HEK293 (cell line): ENCODE measurements at regions not wholly inside any gene's neighbourhood (a gene's known extent, or its start where the extent isn't known, plus 50 kb on each side); places are given as distances from the start of the nearest gene placed in this dataset.

Experiments used
- CTCF ChIA-PET: fragments of 350-600 bp; formaldehyde crosslinking; extraction: SDS; loops from one replicate; lab custom pipeline; 2021; ENCODE audit warnings: antibody characterized with exemption; lab: Yijun Ruan, JAX
- POLR2A ChIA-PET: fragments of 300-600 bp; formaldehyde crosslinking; extraction: SDS; loops from one replicate; lab custom pipeline; 2020; ENCODE audit warnings: antibody characterized with exemption, inconsistent platforms; lab: Yijun Ruan, JAX
- H3K27ac ChIP-seq: fragments of 200-500 bp; sonication (Bioruptor generic); 2 replicates; pipeline ENCODE4 v1.5.1; 2014; ENCODE audit warnings: low read depth, low read length, control low read depth, inconsistent platforms; ENCODE audit errors: extremely low read depth
- H3K36me3 ChIP-seq, 2 experiments: fragments of 200-500 bp in 1 of 2; sonication (Bioruptor generic) in 1 of 2; 1 replicate in 1 of 2; 2 replicates in 1 of 2; pipeline ENCODE4 v1.5.1; 2014 to 2017; ENCODE audit warnings: inconsistent platforms in 2 of 2, low read length in 2 of 2; ENCODE audit not compliant: control insufficient read depth in 2 of 2, insufficient read depth in 1 of 2
- H3K4me1 ChIP-seq: fragments of 200-500 bp; sonication (Bioruptor generic); 2 replicates; pipeline ENCODE4 v1.5.1; 2014; ENCODE audit warnings: mild to moderate bottlenecking, low read length, inconsistent platforms; ENCODE audit not compliant: control insufficient read depth, insufficient read depth
- H3K4me3 ChIP-seq: 2 replicates; pipeline ENCODE4 v1.5.1; 2011; ENCODE audit warnings: low read depth, mild to moderate bottlenecking, control low read depth, low read length, moderate library complexity
- H3K9me3 ChIP-seq: fragments of 200-500 bp; sonication (Bioruptor generic); 2 replicates; pipeline ENCODE4 v1.5.1; 2014; ENCODE audit warnings: low read depth, low read length, inconsistent platforms; ENCODE audit not compliant: control insufficient read depth, insufficient read depth
- GLI4 ChIP-seq: fragments of 450-650 bp; formaldehyde crosslinking; IDR thresholded peaks from 2 replicates; pipeline ENCODE4 v1.5.1; 2016; ENCODE audit warnings: missing biosample characterization, missing genetic modification characterization
- GLIS2 ChIP-seq: fragments of 450-650 bp; formaldehyde crosslinking; IDR thresholded peaks from 2 replicates; pipeline ENCODE4 v1.5.1; 2016; ENCODE audit warnings: missing biosample characterization, missing genetic modification characterization
- PRDM2 ChIP-seq: fragments of 450-650 bp; formaldehyde crosslinking; IDR thresholded peaks from 2 replicates; pipeline ENCODE4 v1.5.1; 2016; ENCODE audit warnings: missing biosample characterization, missing genetic modification characterization, borderline replicate concordance
- SCRT1 ChIP-seq: fragments of 450-650 bp; formaldehyde crosslinking; IDR thresholded peaks from 2 replicates; pipeline ENCODE4 v1.5.1; 2016; ENCODE audit warnings: missing biosample characterization, missing genetic modification characterization, borderline replicate concordance
- TSHZ1 ChIP-seq: fragments of 450-650 bp; formaldehyde crosslinking; IDR thresholded peaks from 2 replicates; pipeline ENCODE4 v1.5.1; 2016; ENCODE audit warnings: missing biosample characterization, missing genetic modification characterization, borderline replicate concordance
- ZNF10 ChIP-seq: fragments of 450-650 bp; formaldehyde crosslinking; IDR thresholded peaks from 2 replicates; pipeline ENCODE4 v1.5.1; 2017; ENCODE audit warnings: missing biosample characterization, missing genetic modification characterization
- ZNF140 ChIP-seq: fragments of 450-650 bp; formaldehyde crosslinking; IDR thresholded peaks from 2 replicates; pipeline ENCODE4 v1.5.1; 2016; ENCODE audit warnings: missing biosample characterization, missing genetic modification characterization
- ZNF16 ChIP-seq: fragments of 450-650 bp; formaldehyde crosslinking; IDR thresholded peaks from 2 replicates; pipeline ENCODE4 v1.5.1; 2016; ENCODE audit warnings: low read depth, missing biosample characterization, missing genetic modification characterization
- ZNF19 ChIP-seq: fragments of 450-650 bp; formaldehyde crosslinking; IDR thresholded peaks from 2 replicates; pipeline ENCODE4; 2016; ENCODE audit warnings: missing biosample characterization, missing genetic modification characterization, low read depth
- ZNF221 ChIP-seq: fragments of 450-650 bp; formaldehyde crosslinking; IDR thresholded peaks from 2 replicates; pipeline ENCODE4 v1.5.1; 2017; ENCODE audit warnings: missing biosample characterization, missing genetic modification characterization, borderline replicate concordance
- ZNF416 ChIP-seq: fragments of 450-650 bp; formaldehyde crosslinking; IDR thresholded peaks from 2 replicates; pipeline ENCODE4 v1.5.1; 2016; ENCODE audit warnings: missing biosample characterization, missing genetic modification characterization
- ZNF837 ChIP-seq: fragments of 450-650 bp; formaldehyde crosslinking; IDR thresholded peaks from 2 replicates; pipeline ENCODE4 v1.5.1; 2016; ENCODE audit warnings: missing biosample characterization, missing genetic modification characterization
- TF ChIP-seq, protein P1 (sequence below): fragments of 450-650 bp; formaldehyde crosslinking; IDR thresholded peaks from 2 replicates; pipeline ENCODE4 v1.5.1; 2016; ENCODE audit warnings: missing biosample characterization, missing genetic modification characterization
- TF ChIP-seq, protein P2 (sequence below): fragments of 450-650 bp; formaldehyde crosslinking; IDR thresholded peaks from 2 replicates; pipeline ENCODE4 v1.5.1; 2016; ENCODE audit warnings: missing biosample characterization, missing genetic modification characterization
- TF ChIP-seq, protein P3 (sequence below): fragments of 450-650 bp; formaldehyde crosslinking; IDR thresholded peaks from 2 replicates; pipeline ENCODE4 v1.5.1; 2017; ENCODE audit warnings: missing biosample characterization, missing genetic modification characterization
- TF ChIP-seq, protein P4 (sequence below): fragments of 450-650 bp; formaldehyde crosslinking; IDR thresholded peaks from 2 replicates; pipeline ENCODE4 v1.5.1; 2016; ENCODE audit warnings: missing biosample characterization, missing genetic modification characterization
- TF ChIP-seq, protein P5 (sequence below): fragments of 450-650 bp; formaldehyde crosslinking; IDR thresholded peaks from 2 replicates; pipeline ENCODE4 v1.5.1; 2016; ENCODE audit warnings: missing biosample characterization, missing genetic modification characterization, borderline replicate concordance

DNA sequence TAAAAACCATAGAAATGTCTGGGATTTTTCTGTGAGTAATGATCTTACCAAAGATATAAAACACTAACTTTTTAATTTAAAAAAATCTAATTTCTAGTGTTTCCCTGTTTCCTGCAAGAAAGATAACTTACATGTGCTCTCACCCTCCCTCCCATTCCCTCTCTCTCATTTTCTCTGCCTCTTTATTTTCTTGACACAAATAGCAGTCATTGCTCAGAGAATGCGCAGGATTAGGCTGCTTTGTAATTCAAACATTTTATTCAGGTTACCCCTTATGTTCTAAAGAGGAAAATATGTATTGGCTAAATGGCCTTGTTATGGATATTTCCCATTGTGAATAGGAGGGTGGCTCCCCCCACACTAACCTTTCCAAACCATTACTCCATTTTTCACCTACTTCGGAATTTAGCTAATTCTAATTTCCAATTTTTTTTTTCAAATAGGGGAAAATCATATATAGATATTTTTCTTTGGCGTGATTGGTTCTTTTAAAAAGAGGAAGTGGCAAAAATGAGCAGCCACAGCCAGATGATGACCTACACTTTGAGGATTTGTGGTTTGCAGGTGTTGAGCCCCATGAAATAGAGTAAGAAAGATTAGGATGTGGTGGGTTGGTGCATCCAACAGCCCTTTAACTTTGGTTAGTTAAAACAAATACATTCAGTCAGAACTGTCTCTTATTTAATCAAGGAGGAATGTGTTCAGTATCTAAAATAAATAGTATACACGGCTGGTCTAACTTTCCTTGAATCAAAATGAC lies 554.4 kb downstream of the IGSF11 start (continued):
- no peak for TF ChIP-seq PRDM2 (tag by site-specific recombination)
- TF ChIP-seq ZNF140 (tag by site-specific recombination) = no peak
- TF ChIP-seq, protein P1, sequence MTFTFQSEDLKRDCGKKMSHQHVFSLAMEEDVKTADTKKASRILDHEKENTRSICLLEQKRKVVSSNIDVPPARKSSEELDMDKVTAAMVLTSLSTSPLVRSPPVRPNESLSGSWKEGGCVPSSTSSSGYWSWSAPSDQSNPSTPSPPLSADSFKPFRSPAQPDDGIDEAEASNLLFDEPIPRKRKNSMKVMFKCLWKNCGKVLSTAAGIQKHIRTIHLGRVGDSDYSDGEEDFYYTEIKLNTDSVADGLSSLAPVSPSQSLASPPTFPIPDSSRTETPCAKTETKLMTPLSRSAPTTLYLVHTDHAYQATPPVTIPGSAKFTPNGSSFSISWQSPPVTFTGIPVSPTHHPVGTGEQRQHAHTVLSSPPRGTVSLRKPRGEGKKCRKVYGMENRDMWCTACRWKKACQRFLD = no peak
- TF ChIP-seq, protein P2, sequence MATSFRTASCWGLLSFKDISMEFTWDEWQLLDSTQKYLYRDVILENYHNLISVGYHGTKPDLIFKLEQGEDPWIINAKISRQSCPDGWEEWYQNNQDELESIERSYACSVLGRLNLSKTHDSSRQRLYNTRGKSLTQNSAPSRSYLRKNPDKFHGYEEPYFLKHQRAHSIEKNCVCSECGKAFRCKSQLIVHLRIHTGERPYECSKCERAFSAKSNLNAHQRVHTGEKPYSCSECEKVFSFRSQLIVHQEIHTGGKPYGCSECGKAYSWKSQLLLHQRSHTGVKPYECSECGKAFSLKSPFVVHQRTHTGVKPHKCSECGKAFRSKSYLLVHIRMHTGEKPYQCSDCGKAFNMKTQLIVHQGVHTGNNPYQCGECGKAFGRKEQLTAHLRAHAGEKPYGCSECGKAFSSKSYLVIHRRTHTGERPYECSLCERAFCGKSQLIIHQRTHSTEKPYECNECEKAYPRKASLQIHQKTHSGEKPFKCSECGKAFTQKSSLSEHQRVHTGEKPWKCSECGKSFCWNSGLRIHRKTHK = no peak
- no peak for TF ChIP-seq GLIS2 (tag by site-specific recombination)
- TF ChIP-seq, protein P3, sequence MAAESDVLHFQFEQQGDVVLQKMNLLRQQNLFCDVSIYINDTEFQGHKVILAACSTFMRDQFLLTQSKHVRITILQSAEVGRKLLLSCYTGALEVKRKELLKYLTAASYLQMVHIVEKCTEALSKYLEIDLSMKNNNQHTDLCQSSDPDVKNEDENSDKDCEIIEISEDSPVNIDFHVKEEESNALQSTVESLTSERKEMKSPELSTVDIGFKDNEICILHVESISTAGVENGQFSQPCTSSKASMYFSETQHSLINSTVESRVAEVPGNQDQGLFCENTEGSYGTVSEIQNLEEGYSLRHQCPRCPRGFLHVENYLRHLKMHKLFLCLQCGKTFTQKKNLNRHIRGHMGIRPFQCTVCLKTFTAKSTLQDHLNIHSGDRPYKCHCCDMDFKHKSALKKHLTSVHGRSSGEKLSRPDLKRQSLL (tag by site-specific recombination) = no peak
- no peak for TF ChIP-seq SCRT1 (tag by site-specific recombination)

GRCh38 chr3:118485693-118486092 lies 549.0 kb downstream of the IGSF11 start:
- ChIA-PET CTCF (no interaction called here), POLR2A (no interaction called here)
- H3K27ac ChIP-seq = no peak overlapping the region
- no peak overlapping the region for H3K4me3 ChIP-seq
- no peaks in the 10 kb centered on the region for H3K9me3 ChIP-seq
- H3K36me3 ChIP-seq = no peaks in the 10 kb centered on the region
- no peaks in the 10 kb centered on the region for H3K4me1 ChIP-seq
- no peak for TF ChIP-seq ZNF16 (tag by site-specific recombination)
- TF ChIP-seq, protein P4, sequence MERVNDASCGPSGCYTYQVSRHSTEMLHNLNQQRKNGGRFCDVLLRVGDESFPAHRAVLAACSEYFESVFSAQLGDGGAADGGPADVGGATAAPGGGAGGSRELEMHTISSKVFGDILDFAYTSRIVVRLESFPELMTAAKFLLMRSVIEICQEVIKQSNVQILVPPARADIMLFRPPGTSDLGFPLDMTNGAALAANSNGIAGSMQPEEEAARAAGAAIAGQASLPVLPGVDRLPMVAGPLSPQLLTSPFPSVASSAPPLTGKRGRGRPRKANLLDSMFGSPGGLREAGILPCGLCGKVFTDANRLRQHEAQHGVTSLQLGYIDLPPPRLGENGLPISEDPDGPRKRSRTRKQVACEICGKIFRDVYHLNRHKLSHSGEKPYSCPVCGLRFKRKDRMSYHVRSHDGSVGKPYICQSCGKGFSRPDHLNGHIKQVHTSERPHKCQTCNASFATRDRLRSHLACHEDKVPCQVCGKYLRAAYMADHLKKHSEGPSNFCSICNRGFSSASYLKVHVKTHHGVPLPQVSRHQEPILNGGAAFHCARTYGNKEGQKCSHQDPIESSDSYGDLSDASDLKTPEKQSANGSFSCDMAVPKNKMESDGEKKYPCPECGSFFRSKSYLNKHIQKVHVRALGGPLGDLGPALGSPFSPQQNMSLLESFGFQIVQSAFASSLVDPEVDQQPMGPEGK (tag by site-specific recombination) = no peak
- TF ChIP-seq, protein P5, sequence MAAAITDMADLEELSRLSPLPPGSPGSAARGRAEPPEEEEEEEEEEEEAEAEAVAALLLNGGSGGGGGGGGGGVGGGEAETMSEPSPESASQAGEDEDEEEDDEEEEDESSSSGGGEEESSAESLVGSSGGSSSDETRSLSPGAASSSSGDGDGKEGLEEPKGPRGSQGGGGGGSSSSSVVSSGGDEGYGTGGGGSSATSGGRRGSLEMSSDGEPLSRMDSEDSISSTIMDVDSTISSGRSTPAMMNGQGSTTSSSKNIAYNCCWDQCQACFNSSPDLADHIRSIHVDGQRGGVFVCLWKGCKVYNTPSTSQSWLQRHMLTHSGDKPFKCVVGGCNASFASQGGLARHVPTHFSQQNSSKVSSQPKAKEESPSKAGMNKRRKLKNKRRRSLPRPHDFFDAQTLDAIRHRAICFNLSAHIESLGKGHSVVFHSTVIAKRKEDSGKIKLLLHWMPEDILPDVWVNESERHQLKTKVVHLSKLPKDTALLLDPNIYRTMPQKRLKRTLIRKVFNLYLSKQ (tag by site-specific recombination) = no peak
- TF ChIP-seq ZNF221 (tag by site-specific recombination) = no peak
- TF ChIP-seq GLI4 (tag by site-specific recombination) = no peak
- no peak for TF ChIP-seq ZNF10 (tag by site-specific recombination)
- no peak for TF ChIP-seq TSHZ1 (tag by site-specific recombination)
- TF ChIP-seq ZNF19 (tag by site-specific recombination) = no peak
- TF ChIP-seq ZNF837 (tag by site-specific recombination) = no peak
- no peak for TF ChIP-seq ZNF416 (tag by site-specific recombination)
- TF ChIP-seq, all 188 proteins: peak for 0
